ENCODE measurements at regions not wholly inside any gene's neighbourhood (a gene's known extent, or its start where the extent isn't known, plus 50 kb on each side); places are given as distances from the start of the nearest gene placed in this dataset.
A peak's percentile ranks its signal among the peaks of the same experiment; 100 is the strongest.

DNA sequence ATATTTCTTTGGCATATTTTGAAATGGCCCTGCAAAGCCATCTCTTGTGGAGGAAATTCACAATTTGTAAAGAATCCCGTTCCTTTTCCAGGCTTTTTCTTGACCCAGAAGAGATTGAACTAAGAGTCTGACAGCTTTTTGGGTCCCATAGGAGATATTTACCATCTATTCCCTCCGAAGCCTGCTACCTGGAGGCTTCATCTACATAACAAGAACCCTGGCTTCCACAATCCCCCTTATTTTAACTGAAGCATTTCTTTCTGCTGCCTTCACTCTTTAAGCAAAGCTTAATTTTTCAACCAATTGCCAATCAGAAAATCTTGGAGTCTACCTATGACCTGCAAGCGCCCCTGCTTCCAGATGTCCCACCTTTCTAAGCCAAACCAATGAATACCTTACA is 248.1 kb upstream of the GADL1 start:
- DNase-seq (ENCODE audit: low read depth) = no peak

DNA sequence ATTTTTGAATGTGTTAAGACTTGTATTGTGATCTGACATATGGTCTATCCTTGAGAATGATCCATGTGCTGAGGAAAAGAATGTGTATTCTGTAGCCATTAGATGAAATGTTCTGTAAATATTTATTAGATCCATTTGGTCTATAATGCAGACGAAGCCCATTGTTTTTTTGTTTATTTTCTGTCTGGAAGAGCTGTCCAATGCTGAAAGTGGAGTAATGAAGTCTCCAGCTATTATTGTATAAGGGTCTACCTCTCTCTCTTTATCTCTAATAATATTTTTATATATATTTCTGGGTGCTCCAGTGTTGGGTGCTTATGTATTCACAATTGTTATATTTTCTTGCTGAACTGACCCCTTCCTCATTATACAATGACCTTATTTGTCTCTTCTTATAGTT is 250.6 kb upstream of the GADL1 start:
- DNase-seq (ENCODE audit: low read depth) = no peak

DNA sequence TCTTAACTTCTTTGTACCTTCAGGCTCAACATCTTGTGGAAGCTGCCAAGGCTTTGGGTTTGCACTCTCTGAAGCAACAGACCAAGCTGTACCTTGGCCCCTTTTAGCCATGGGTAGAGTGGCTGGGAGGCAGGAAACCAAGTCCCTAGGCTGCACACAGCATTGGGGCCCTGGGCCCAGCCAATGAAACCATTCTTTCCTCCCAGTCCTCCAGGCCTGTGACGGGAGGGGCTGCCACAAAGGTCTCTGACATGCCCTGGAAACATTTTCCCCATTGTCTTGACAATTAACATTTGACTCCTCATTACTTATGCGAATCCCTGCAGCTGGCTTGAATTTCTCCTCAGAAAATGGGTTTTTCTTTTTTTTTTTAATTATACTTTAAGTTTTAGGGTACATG is 253.1 kb upstream of the GADL1 start:
- no peak for DNase-seq (ENCODE audit: low read depth)

DNA sequence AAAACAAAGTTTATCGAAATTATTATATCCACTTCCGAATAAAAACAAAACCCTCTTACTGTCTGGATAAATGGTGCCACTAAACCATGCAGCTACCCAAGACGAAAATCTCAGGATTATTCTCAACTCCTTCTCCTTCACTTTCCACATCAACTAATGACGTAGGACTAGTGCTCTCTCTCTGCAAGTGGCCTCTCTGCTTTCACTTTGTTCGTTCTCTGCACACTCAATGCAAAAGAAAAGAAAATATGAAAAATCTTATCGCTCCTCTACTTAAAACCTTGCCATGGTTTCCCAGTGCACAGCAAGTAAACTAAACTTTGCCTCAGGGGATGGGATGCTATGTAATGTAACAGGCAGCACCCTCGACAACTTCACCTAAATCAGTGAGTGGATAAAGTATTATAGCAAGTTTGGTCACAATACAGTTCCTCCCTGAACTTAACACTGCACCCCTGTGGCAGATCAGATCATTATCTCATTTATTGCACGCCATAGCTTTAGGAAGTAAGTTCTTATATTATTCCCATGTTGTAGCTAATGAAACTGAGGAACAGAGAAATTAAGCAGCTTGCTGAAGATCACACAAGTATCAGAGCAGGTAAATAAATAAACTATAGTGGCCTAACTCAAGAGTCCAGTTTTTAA is 262.7 kb upstream of the GADL1 start:
- DNase-seq (ENCODE audit: low read depth) = no peak

DNA sequence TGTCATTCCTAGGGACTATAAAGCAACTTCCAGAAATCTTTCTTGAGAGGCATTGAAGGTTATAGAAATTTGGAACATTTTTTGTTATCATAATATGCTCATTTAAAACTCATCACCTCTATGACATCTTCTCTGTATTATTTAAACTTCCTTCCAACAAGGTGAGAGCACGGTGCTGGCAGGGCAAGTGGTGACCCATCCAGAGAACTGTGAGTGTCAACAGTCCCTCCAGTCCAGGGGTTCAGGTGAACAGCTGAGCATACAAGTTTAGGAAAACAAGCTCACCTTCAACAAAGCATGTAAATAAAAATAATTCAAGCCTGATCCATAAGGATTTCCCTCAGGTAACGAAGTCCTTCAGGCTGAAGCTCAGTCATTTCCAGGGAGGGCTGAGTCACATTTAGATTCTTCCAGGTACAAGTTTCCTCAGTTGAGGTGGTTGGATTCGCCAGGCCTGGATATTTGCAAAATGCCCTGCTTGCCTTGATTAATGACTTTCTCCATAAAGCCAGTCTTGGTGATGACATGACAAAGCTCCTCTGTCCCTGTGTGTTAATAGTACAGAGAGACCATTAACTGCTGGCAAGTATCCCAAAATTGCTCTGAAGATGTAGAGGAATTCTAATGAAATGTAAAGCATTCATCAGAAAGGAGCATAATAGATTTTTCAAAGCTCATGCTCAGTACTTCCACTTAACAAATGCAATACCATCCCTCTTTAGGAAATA is 263.6 kb upstream of the GADL1 start:
- DNase-seq (ENCODE audit: low read depth) = no peak

DNA sequence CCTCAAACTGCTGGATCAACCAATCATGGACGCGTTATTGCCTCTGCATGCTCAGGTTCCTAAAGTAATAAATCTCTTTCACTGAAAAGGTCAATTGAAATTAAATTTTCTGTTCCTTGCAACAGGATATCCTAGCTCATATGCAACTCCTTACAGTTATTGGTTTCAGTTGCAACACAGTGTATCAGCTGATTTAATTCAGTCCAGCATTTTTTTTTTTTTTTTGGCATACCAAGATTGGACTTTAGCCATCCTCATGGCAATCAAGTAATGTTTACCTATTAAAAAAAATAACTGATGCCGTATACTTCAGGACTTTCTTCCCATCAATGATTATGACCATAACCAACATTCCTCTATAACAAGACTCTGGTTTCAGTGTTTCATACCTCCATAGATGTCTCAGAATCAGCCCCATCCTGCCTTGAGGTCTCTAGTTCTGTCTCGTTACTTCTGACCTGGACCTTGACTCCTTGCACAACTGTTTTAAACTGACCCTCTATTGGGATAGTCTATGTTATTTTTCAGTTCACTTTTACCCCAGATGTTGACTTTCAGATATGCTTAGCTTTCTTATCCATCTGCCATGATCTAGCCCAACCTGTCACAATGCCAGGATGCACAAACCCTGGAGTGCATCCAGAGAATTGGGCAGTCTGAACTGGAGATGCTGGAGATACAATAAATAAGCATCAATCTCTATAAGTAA is 265.0 kb upstream of the GADL1 start:
- no peak for DNase-seq (ENCODE audit: low read depth)

DNA sequence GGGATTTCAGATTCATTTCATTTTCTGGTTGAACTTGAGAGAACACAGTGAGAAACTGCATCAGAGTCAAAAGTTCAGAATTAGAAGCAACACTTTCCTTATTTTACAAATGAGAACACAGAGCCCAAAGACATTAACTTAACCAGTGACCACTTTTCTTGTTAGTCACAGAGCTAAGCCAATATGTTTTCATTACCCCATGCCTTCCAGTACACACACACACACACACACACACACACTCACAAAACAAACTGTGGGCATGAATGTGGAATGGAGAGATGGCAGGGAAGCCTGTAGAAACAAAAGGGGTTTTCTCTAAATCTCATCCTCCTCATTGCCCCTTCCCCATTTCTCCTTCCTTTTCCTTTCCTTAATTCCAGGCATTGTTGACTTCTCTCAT is 267.4 kb upstream of the GADL1 start:
- DNase-seq (ENCODE audit: low read depth) = no peak

DNA sequence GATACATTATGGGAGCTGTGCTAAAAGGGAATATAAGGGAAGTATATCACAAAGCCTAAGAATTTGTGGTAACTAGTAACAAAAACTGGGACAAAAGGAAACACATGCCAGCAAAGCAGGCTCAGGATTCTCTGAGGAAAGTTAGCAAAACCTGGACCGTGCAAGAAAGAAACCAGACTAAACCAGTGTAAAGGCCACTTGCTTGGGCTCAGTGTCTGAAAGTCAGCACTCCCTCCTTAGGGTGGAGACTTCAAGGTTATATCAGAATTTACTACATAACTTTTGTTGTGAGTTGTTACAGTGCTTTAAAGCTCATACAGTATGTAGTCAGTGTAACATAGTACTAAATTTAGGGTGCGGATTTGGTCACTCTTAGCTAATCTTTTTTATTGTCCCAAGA is 269.9 kb upstream of the GADL1 start:
- no peak for DNase-seq (ENCODE audit: low read depth)

DNA sequence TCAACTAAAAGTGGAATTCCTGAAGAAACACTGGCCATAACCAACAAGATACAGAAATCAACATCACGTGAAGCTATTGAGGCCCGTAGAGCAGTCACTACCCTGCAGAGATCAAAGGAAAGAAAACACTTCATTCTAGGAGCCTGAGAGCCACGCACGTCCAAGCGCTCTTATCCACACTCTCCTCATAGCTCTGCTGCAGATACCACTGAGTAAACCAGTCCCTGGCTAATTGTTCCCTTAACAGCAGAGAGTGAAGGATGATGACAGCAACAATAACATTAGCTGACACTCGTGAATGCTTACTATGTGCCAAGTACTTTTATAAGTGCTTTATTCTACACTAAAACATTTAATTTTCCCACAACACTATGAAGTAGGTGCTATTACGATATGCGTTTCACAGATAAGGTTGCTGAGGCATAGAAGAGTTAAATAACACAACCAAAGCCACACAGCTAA is 271.0 kb upstream of the GADL1 start:
- DNase-seq (ENCODE audit: low read depth) = no peak

DNA sequence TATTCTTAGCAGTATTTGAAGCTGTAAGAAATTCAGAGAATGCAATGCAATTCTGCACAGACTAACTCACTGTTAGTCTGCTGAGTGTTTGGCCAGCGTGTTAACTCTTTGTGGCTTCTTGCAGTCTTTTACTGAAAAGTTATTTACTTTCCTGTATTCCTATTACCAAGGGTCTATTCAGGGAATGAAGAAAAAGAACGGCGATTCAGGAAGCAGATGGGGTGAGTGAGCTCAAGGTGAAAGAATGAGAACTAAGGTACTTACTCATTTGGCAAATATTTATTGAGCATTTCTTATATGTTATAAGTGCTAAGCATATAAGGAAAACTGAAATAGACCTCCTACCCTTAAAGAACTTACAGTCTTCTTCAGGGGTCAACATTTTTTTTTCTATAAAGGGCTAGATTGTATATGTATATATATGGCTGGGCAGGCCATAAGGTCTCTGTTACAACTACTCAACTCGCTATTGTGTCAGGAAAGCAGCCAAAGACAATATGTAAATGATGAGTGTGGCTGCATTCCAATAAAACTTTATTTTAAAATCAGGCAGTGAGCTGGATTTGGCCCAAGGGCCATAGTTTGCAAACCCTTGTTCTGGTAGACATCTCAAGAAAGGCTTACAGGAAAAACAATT is 271.9 kb upstream of the GADL1 start:
- no peak for DNase-seq (ENCODE audit: low read depth)

DNA sequence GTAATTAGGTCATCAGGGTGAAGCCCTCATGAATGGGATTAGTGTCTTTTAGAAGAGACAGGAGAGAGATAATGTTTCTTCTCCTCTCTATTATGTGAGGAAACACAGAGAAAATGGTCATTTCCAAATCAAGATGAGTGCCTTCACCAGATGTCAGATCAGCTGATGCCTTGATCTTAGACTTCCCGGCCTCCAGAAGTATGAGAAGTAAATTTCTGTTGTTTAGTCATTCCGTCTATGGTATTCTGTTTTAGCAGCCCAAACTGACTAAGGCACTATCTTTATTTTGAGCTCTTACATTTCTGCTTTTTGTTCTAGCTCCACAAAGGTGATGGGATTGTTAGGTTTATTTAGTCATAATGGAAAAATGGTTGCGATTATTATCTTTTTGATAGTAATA is 273.2 kb upstream of the GADL1 start:
- no peak for DNase-seq (ENCODE audit: low read depth)

DNA sequence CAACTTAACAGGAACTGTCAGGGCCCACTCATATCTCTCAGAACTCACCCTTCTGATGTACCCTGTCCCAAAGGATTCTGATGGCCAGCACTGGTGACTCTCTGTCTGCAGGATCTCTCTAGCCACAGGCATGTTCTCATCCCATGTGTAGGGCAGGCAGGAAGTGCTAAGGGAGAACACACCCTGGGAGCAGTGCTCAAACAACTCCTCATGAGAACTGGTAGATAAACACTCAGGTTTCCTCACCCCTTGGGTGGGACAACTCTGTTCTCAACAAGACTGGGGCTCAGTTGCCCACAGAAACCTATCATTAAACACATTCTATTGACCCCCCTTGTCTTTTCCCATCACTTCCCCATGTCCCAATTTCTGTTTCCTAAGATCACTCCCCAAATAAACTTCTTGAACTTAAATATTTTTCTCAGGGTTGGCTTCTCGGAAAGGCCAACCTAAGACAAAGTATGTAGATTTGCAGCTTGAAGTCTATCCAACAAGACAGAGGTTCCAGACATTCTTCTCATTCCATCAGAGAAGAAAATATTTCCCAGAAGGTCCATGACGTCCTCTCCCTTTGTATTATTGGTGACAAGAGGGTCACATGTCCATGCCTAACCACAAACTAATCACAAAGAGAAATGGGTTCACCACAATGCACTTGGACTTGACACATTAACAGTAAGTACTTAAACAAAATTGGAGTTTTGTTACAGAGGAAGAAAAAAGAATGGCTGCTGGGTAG is 276.6 kb upstream of the GADL1 start:
- DNase-seq (ENCODE audit: low read depth) = peak; percentile 98

DNA sequence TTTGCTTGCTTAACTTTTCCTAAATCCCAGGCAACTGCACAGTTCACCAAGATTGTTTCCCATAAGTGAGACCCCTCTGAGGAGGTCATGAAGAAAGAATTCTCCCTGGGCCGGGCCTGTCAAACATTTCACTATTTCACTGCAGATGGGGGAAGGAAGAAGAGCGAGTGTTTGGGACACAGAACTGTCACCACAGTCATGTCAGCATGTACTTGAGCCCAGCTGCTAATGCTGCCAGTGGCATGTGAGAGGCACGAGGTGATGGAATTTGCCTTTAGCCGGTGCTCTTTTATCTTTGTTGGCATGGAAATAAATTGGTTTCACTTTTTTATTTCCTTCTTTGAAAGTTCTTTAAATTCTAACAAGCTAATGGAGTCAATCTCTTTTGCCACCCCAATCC is 277.9 kb upstream of the GADL1 start:
- DNase-seq (ENCODE audit: low read depth) = no peak

DNA sequence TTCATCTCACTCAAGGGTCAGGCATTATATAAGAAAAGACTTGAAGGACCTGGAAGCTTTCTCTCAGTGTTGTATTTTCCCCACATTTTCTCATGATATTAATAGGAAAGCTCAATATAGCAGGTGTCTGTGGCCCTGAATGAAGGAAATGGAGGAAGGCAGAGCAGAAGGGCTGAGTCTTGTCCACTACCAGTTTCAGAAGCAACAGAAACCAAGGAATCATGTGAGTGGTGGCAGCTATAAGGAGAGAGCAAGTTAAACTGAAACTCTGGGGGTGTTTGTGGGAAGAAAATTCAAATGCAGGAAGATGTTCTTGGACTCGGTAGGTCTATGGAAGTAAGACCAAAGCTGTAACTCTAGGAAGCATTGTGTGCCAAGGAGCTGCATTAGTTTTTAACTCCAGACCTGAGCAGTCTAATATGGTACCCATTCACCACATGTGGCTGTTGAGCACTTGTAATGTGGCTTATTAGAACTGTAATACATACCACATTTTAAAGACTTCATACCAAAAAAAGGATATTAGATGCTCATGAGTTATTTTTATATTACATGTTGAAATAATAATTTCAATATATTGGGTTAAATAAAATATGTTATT is 278.8 kb upstream of the GADL1 start:
- DNase-seq (ENCODE audit: low read depth) = no peak

DNA sequence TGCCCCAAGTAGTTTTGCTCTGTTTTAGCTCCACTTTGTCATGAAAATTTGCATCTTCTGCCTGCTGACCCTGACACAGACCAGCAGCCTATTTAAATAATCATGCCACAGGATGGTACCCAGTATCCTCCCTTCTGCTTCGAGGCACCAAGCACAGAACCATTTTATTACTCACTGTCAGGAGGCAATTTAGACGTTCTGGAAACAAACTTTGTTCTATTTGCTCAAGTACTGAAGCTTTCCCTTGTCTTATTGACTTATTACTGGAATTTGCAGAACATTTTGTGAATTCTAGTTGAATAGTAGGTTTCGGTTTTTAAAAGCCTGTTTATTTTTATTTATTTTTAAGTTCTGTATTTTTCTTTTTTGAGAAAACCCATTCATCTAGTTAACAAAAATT is 279.6 kb upstream of the GADL1 start:
- DNase-seq (ENCODE audit: low read depth) = no peak

DNA sequence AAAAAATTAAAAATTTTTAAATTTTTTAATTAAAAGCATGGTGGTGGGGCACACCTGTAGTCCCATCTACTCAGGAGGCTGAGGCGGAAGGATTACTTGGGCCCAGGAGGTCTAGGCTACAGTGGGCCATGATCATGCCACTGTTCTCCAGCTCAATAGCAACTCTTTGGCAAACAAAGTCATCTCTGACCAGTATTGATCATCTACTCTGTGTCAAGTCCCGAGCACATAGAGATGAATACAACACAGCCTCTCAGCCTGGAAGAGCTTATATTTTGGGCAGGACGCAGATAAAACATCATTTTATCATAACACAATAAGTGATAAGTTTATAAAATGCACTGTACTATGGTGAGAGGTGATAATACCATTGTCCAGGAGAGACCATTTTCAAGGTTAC is 281.6 kb upstream of the GADL1 start:
- no peak for DNase-seq (ENCODE audit: low read depth)

DNA sequence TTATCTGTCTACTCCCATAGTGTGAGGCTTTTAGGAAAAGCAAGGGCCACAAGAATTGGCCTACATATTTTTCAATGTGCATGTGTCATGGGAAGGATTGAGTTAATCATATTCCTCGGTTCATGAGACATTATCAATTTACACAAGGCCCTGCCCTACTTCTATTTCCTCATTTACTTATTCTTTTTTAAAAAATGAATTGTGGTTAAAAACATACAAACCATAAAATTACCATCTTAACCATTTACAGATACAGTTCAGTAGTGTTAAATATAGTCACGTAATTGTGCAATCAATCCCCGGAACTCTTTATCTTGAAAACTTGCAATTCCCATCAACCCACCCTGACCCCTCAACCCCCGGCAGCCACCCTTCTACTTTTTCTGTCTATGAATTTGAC is 284.0 kb upstream of the GADL1 start:
- no peak for DNase-seq (ENCODE audit: low read depth)

DNA sequence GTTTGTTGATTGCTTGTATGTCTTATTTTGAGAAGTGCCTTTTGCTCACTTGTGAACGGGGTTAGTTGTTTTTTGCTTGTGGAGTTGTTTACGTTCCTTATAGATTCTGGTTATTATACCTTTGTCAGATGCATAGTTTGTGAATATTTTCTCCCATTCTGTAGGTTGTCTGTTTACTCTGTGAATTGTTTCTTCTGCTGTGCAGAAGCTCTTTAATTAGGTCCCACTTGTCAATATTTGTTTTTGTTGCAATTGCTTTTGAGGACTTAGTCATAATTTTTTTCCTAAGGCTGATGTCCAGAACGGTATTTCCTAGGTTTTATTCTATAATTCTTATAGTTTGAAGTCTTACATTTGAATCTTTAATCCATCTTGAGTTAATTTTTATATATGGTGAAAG is 285.3 kb upstream of the GADL1 start:
- no peak for DNase-seq (ENCODE audit: low read depth)

DNA sequence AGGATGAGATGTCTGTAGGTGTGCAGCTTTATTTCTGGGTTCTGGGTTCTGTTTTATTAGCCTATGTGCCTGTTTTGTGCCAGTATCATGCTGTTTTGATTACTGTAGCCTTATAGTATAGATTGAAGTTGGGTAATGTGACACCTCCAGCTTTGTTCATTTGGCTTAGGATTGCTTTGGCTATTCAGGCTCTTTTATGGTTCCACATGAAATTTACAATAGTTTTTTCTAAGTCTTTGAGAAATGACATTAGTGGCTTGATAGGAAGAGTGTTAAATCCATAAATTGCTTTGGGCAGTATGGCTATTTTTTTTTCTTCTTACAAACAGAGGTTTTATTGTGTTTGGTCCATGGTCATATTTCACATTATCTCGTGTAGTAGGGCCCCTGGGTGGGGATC is 285.8 kb upstream of the GADL1 start:
- no peak for DNase-seq (ENCODE audit: low read depth)

DNA sequence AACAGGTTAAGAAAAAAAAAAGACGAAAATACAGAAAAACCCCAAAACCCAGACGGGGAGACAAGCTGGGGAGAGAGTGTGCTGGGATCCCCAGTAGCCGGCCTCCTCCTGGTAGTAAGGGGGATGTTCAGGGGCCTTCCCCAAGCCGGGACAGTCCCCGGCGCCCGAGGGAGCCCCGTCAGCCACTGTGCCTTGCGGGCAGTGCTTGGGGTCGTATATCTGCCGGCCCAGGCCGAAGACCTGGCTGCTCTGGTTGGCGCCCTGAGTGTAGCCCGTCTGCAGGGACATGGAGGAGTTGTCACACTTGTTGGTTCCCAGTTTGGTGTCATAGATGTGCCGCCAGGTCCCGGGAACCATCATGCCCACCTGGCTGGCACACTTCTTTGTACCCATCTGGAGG is 287.2 kb upstream of the GADL1 start:
- no peak for DNase-seq (ENCODE audit: low read depth)

DNA sequence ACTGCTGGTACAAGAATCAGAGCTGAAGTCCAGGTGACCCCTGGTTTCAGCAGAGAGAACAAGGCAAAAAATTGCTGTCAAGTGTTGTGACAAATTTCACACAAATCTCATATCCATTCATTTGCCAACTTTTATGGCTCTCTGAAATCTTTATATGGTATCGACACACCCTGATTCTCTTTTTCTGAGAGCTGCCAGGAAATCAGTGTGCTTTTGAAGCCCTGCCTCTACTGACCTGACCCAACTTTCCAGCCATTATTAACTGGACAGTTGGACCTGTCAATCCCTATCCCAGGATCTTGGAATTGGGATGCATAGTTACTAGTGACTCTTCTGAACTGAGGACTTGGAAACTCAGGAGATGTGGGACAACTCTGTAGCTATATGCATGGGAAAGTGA is 288.2 kb upstream of the GADL1 start:
- no peak for DNase-seq (ENCODE audit: low read depth)

Data from GM04503 (cell line).